GM23338 (cell line): ENCODE measurements at regions not wholly inside any gene's neighbourhood (a gene's known extent, or its start where the extent isn't known, plus 50 kb on each side); places are given as distances from the start of the nearest gene placed in this dataset.

ENCODE experiments used
- CREB1 ChIP-seq: fragments of 250-450 bp; sonication (Bioruptor Pico); IDR thresholded peaks from 2 replicates; pipeline ENCODE4 v1.5.0; 2020; ENCODE audit warnings: low read depth, mild to moderate bottlenecking, moderate library complexity
- CTCF ChIP-seq, 2 experiments: fragments of 200-600 bp in 1 of 2; sonication (generic) in 1 of 2; conservative IDR thresholded peaks; 2 replicates each; pipeline versions ENCODE4 v1.5.1 to v1.6.1; 2016 to 2017; ENCODE audit warnings: antibody characterized with exemption in 2 of 2, low read depth in 2 of 2, mild to moderate bottlenecking in 2 of 2, moderate library complexity in 1 of 2
- EZH2 ChIP-seq: fragments of 200-600 bp; sonication (generic); IDR thresholded peaks from one replicate; pipeline ENCODE4 v1.8.0; 2017; ENCODE audit warnings: antibody characterized with exemption, mild to moderate bottlenecking, low read depth; ENCODE audit not compliant: unreplicated experiment
- EZH2phosphoT487 ChIP-seq: fragments of 200-600 bp; sonication (generic); IDR thresholded peaks from one replicate; pipeline ENCODE4 v1.8.1; 2018; ENCODE audit warnings: antibody characterized with exemption; ENCODE audit not compliant: unreplicated experiment
- JUNB ChIP-seq: IDR thresholded peaks from one replicate; pipeline ENCODE4 v1.6.1; 2016; ENCODE audit warnings: antibody characterized with exemption; ENCODE audit not compliant: unreplicated experiment
- NANOG ChIP-seq: IDR thresholded peaks from 2 replicates; pipeline ENCODE4 v1.6.1; 2016; ENCODE audit warnings: antibody characterized with exemption, borderline replicate concordance
- POLR2AphosphoS5 ChIP-seq: IDR thresholded peaks from 2 replicates; pipeline ENCODE4 v1.6.1; 2016; ENCODE audit warnings: antibody characterized with exemption, low read depth
- ZNF114 ChIP-seq: fragments of 250-450 bp; sonication (Bioruptor Pico); IDR thresholded peaks from 2 replicates; pipeline ENCODE4 v1.5.0; 2020; ENCODE audit warnings: mild to moderate bottlenecking, moderate library complexity
- ZNF331 ChIP-seq: fragments of 250-450 bp; sonication (Bioruptor Pico); IDR thresholded peaks from 2 replicates; pipeline ENCODE4 v1.5.0; 2020; ENCODE audit warnings: low read depth, mild to moderate bottlenecking, moderate library complexity

- TF ChIP-seq CREB1 (CRISPR knock-in tag) (no peak), CTCF (conservative IDR thresholded peaks at IDR 0.05; ENCODE audit: low read depth in 2 of 2) (no peak), EZH2 (no peak), ZNF114 (no peak), POLR2AphosphoS5 (no peak), EZH2phosphoT487 (no peak), NANOG (no peak), ZNF331 (CRISPR knock-in tag) (no peak), JUNB (no peak)
These were observed 152.6 kb downstream of the SLC16A9 start for GRCh38 chr10:59557052-59557451.
